Activated CD8-positive, alpha-beta memory T cell treated with anti-CD3 and anti-CD28 coated beads, Interleukin-2, amount 50 U/mL, for 1 hour (primary cell): ENCODE measurements at regions not wholly inside any gene's neighbourhood (a gene's known extent, or its start where the extent isn't known, plus 50 kb on each side); places are given as distances from the start of the nearest gene placed in this dataset.
"Not testable (repeated sequence)": the region's sequence is repeated elsewhere in the genome, so short reads cannot be mapped to it uniquely, and the experiment has no call there.

Source experiments
- DNase-seq: peaks from one replicate; pipeline ENCODE4 v3.0.0-alpha.2; 2020; ENCODE audit errors: extremely low read depth

DNA sequence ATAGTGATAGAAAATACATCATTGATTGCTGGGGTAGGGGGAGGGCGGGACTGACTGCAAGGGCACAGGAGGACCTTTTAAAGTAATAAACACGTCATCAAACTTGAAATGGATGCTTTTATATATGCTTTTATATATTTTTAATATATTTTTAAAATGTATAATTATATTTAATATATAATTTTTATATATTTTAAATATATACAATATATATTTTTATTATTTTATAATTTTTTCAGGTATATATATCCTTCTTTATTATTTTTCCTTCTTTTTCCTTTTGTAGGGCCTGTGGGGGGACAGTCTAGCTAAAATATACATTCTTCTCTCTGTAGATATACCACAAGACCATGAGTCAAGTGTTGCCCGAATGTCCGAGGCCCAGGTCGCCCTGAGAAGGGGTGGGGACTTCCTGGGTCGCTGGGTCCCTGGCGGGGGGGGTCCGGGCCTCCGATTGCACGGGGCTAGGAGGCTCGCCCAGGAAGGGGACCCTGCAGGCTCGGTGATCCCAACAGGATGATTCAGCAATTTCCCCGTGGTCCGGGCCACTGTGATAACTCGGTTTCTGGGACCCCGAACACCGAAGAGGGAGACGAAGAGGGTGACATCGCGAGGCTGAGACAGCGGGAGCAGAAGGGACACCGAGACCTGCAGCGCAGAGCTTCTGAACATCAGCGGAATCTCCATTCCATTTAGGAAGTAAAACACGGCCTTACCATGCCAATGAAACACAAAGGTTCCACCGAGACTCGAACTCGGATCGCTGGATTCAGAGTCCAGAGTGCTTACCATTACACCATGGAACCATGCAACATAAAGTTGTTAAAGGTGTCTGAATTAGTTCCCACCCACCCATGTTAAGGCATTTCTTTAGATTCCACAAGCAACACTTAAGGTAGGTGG is 112.5 kb upstream of the NBPF11 start:
- DNase-seq = no peak

- no peak for DNase-seq
Observed at GRCh38 chr1:148263906-148264255, 111.8 kb upstream of the NBPF11 start.

- DNase-seq = no peak
Observed at GRCh38 chr1:148263128-148263905, 111.2 kb upstream of the NBPF11 start.

DNA sequence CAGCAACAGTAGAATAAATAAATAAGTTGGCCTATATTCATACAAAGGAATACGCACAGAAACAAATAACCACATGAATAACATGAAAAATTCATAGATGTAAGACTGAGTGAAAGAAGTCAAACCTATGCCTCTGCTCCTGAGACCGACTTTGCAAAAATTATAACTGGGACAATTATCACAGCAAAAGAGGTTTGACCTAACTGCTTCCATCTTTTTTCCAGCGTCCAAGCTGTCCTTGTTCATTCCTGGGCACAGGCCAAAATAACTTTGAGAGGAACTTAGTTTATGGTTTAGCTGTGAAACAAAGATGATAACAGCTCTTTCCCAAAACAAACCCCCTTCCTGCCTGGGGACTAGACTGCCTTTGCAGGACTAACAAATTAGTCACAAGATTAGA is 109.6 kb upstream of the NBPF11 start:
- DNase-seq = not testable (repeated sequence)

DNA sequence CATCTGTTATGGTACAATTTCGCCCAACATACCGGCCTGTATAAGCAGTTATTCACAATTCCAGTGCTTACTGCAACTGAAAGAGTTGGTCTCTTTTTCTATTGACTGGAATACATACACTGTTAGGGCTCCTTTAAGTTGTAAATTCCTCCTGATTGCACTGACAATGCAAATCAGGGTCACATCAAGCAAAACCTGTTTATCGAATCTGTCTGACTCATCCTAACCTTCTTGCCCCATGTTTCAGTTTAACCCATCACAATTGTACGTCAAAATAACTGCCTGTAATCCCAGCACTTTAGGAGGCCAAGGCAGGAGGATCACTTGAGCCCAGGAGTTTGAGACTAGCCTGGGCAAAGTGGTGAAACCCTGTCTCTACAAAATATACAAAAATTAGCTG is 105.8 kb upstream of the NBPF11 start:
- DNase-seq = not testable (repeated sequence)

- DNase-seq = not testable (repeated sequence)
Observed at GRCh38 chr1:148254611-148255429, 102.7 kb upstream of the NBPF11 start.

- not testable (repeated sequence) for DNase-seq
Observed at GRCh38 chr1:148253808-148254207, 101.7 kb upstream of the NBPF11 start.

- DNase-seq = not testable (repeated sequence)
Observed at GRCh38 chr1:148248798-148249197, 96.7 kb upstream of the NBPF11 start.

- not testable (repeated sequence) for DNase-seq
Observed at GRCh38 chr1:148246258-148246861, 94.3 kb upstream of the NBPF11 start.

DNA sequence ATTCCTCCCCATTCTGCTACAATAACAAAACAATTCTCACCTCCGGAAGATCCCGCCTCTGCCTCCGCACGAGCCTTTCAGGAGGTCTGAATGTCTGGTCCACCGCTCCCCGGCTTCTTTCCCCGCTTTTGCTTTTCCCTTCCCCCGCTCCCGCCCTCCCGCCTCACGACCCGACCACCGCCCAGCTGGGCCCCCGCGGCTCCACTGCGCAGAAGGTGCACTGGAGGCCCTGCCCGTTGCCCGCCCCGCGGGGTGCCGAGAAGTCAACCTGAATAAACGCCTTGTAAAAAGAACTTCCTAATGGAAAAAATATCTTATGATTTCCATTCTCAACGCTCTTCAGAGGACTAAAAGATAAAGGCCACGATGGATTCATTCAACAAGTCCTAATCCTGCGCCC is 93.8 kb upstream of the NBPF11 start:
- DNase-seq = not testable (repeated sequence)

DNA sequence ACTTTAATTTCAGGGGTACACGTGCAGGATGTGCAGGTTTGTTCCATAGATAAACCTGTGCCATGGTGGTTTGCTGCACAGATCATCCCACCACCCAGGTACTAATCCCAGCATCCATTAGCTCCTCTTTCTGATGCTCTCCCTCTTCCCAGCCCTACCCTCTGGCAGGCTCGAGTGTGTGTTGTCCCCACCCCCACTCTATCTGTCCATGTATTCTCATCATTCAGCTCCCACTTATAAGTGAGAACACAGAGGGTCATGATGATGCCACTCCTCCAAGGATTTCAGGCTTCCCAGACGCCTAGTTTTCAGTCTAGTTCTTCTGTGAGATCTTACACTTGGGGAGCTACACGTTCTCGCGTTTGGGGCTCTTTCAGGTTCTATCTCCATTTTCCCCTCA is 93.4 kb upstream of the NBPF11 start:
- DNase-seq = not testable (repeated sequence)

- not testable (repeated sequence) for DNase-seq
Observed at GRCh38 chr1:148233250-148233649, 81.2 kb upstream of the NBPF11 start.

- not testable (repeated sequence) for DNase-seq
Observed at GRCh38 chr1:148228846-148229245, 76.8 kb upstream of the NBPF11 start.

GRCh38 chr1:148222399-148223159 is 70.5 kb upstream of the NBPF11 start:
- DNase-seq = not testable (repeated sequence)

DNA sequence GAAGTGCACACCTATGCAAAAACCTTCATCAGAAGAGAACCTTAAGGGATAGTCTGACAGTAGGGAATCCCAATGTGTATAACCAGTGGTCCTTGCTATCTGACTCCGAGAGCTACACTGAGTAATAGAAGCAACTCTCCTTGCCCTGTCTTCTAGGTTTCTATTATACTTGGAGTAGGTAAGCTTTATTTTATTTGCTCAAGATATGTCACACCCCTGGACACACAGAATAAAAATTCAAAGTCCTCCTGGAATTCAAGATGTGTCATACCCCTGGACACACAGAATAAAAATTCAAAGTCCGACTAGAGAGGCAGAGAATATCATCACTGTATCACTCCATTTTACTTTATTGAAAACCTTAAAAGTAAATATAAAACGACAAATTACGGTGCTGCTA is 69.5 kb upstream of the NBPF11 start:
- DNase-seq = not testable (repeated sequence)

DNA sequence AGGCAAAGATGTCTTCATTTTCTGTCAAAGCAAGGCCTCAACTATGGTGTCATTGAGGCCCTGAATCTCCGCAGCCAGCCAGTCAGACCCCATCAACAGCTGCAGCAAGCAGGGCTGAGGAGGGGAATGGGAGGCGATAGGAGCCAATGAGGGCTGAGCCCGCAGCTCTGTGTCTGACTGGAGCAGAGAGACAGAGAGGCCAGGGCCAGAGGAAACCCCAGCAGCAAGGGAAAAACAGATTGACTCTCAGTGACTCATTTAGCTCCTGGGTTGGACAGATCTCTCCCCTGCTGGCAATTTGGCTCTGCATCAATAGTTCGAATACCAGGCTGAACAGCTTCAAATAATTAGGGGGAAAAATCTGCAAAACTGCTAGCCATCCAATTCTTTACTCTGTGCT is 67.1 kb upstream of the NBPF11 start:
- DNase-seq = not testable (repeated sequence)

GRCh38 chr1:148211191-148211590 is 59.1 kb upstream of the NBPF11 start:
- not testable (repeated sequence) for DNase-seq

- not testable (repeated sequence) for DNase-seq
Observed at GRCh38 chr1:148210624-148211023, 58.5 kb upstream of the NBPF11 start.

- not testable (repeated sequence) for DNase-seq
Observed at GRCh38 chr1:148210166-148210565, 58.1 kb upstream of the NBPF11 start.

DNA sequence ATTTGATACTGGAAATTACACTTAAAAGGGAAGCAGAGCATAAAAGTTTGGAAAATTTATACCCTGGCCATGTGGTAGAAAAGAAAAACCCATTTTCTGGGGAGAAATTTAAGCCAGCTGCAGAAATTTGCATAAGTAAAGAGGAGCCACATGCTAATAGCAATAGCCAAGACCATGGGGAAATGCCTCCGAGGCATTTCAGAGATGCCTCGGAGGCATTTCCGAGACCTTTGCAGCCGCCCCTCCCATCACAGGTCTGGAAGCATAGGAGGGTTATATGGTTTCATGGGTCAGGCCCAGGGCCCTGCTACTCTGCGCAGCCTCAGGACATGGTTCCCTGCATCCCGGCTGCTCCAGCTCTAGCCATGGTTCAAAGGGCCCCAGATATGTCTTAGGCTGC is 49.9 kb upstream of the NBPF11 start:
- DNase-seq = not testable (repeated sequence)
